ENCODE measurements at regions not wholly inside any gene's neighbourhood (a gene's known extent, or its start where the extent isn't known, plus 50 kb on each side); places are given as distances from the start of the nearest gene placed in this dataset.
"Not testable (repeated sequence)": the region's sequence is repeated elsewhere in the genome, so short reads cannot be mapped to it uniquely, and the experiment has no call there.

GRCh38 chr1:234840253-234840652 lies 230.3 kb upstream of the IRF2BP2 start:
- no peak for DNase-seq

GRCh38 chr1:234839663-234840062 lies 229.7 kb upstream of the IRF2BP2 start:
- DNase-seq: no peak

- DNase-seq: no peak
Observed at GRCh38 chr1:234838820-234839219, 228.8 kb upstream of the IRF2BP2 start.

- no peak for DNase-seq
Observed at GRCh38 chr1:234838182-234838581, 228.2 kb upstream of the IRF2BP2 start.

GRCh38 chr1:234837713-234838112 lies 227.7 kb upstream of the IRF2BP2 start:
- no peak for DNase-seq

- no peak for DNase-seq
Observed at GRCh38 chr1:234836776-234837357, 226.9 kb upstream of the IRF2BP2 start.

- no peak for DNase-seq
Observed at GRCh38 chr1:234836045-234836681, 226.2 kb upstream of the IRF2BP2 start.

GRCh38 chr1:234835239-234835638 lies 225.3 kb upstream of the IRF2BP2 start:
- no peak for DNase-seq

- no peak for DNase-seq
Observed at GRCh38 chr1:234833646-234834045, 223.7 kb upstream of the IRF2BP2 start.

- no peak for DNase-seq
Observed at GRCh38 chr1:234833118-234833517, 223.1 kb upstream of the IRF2BP2 start.

- DNase-seq: no peak
Observed at GRCh38 chr1:234827656-234828055, 217.7 kb upstream of the IRF2BP2 start.

- DNase-seq: peak; percentile 29
Observed at GRCh38 chr1:234827181-234827580, 217.2 kb upstream of the IRF2BP2 start.

GRCh38 chr1:234826352-234826751 lies 216.4 kb upstream of the IRF2BP2 start:
- DNase-seq: no peak

- no peak for DNase-seq
Observed at GRCh38 chr1:234825498-234826165, 215.7 kb upstream of the IRF2BP2 start.

- not testable (repeated sequence) for DNase-seq
Observed at GRCh38 chr1:234824836-234825235, 214.9 kb upstream of the IRF2BP2 start.

GRCh38 chr1:234823191-234824176 lies 213.5 kb upstream of the IRF2BP2 start:
- DNase-seq: no peak

- no peak for DNase-seq
Observed at GRCh38 chr1:234821840-234822239, 211.9 kb upstream of the IRF2BP2 start.

GRCh38 chr1:234820597-234820996 lies 210.6 kb upstream of the IRF2BP2 start:
- DNase-seq: no peak

GRCh38 chr1:234819845-234820244 lies 209.9 kb upstream of the IRF2BP2 start:
- DNase-seq: not testable (repeated sequence)

GRCh38 chr1:234818040-234818387 lies 208.0 kb upstream of the IRF2BP2 start:
- not testable (repeated sequence) for DNase-seq

GRCh38 chr1:234817313-234818039 lies 207.5 kb upstream of the IRF2BP2 start:
- not testable (repeated sequence) for DNase-seq

GRCh38 chr1:234816864-234817263 lies 206.9 kb upstream of the IRF2BP2 start:
- DNase-seq: not testable (repeated sequence)

Measured in tongue (tissue), 1 donor.